ENCODE measurements at regions not wholly inside any gene's neighbourhood (a gene's known extent, or its start where the extent isn't known, plus 50 kb on each side); places are given as distances from the start of the nearest gene placed in this dataset.
A peak's percentile ranks its signal among the peaks of the same experiment; 100 is the strongest.

GRCh38 chr6:81694855-81695254 is 57.6 kb downstream of the TENT5A start:
- no peak for DNase-seq

- no peak for DNase-seq
These were observed 58.3 kb downstream of the TENT5A start for GRCh38 chr6:81694207-81694606.

GRCh38 chr6:81693266-81693665 is 59.2 kb downstream of the TENT5A start:
- no peak for DNase-seq

- DNase-seq: no peak
These were observed 62.4 kb downstream of the TENT5A start for GRCh38 chr6:81690073-81690472.

- no peak for DNase-seq
These were observed 62.9 kb downstream of the TENT5A start for GRCh38 chr6:81689580-81689979.

- DNase-seq: no peak
These were observed 68.6 kb downstream of the TENT5A start for GRCh38 chr6:81683912-81684311.

GRCh38 chr6:81682858-81683620 is 69.4 kb downstream of the TENT5A start:
- no peak for DNase-seq

- peak; percentile 3 for DNase-seq
These were observed 70.2 kb downstream of the TENT5A start for GRCh38 chr6:81682235-81682795.

- DNase-seq: no peak
These were observed 83.0 kb downstream of the TENT5A start for GRCh38 chr6:81669445-81669844.

GRCh38 chr6:81668615-81669047 is 83.8 kb downstream of the TENT5A start:
- no peak for DNase-seq

- DNase-seq: no peak
These were observed 86.0 kb downstream of the TENT5A start for GRCh38 chr6:81666481-81666880.

- DNase-seq: no peak
These were observed 96.2 kb downstream of the TENT5A start for GRCh38 chr6:81656231-81656630.

GRCh38 chr6:81655696-81656095 is 96.8 kb downstream of the TENT5A start:
- DNase-seq: no peak

GRCh38 chr6:81648502-81648901 is 104.0 kb downstream of the TENT5A start:
- DNase-seq: no peak

GRCh38 chr6:81643156-81643555 is 109.3 kb downstream of the TENT5A start:
- DNase-seq: no peak

- no peak for DNase-seq
These were observed 111.6 kb downstream of the TENT5A start for GRCh38 chr6:81640891-81641290.

GRCh38 chr6:81640126-81640525 is 112.4 kb downstream of the TENT5A start:
- DNase-seq: no peak

- DNase-seq: no peak
These were observed 114.1 kb downstream of the TENT5A start for GRCh38 chr6:81638366-81638765.

GRCh38 chr6:81636930-81637568 is 115.4 kb downstream of the TENT5A start:
- no peak for DNase-seq

- no peak for DNase-seq
These were observed 118.2 kb downstream of the TENT5A start for GRCh38 chr6:81634155-81634880.

- no peak for DNase-seq
These were observed 119.1 kb downstream of the TENT5A start for GRCh38 chr6:81633391-81633790.

- DNase-seq: no peak
These were observed 121.8 kb downstream of the TENT5A start for GRCh38 chr6:81630719-81631118.

- peak; percentile 3 for DNase-seq
These were observed 127.3 kb downstream of the TENT5A start for GRCh38 chr6:81625216-81625615.
